ENCODE measurements at regions not wholly inside any gene's neighbourhood (a gene's known extent, or its start where the extent isn't known, plus 50 kb on each side); places are given as distances from the start of the nearest gene placed in this dataset.

- Histone ChIP-seq H3K9me3 (no peaks in the 10 kb centered on the region), H3K4me2 (no peak overlapping the region), H3K4me1 (ENCODE audit: control insufficient read depth in 1 of 2, insufficient read depth in 2 of 2, low read depth in 1 of 2, low read length in 1 of 2) (peaks cover 0 to 7% of the 10 kb centered on the region in 2 experiments; a peak in 2 of 4 replicates), H3K4me3 (ENCODE audit: low read depth in 2 of 2, low read length in 1 of 2) (no peak overlapping the region), H2AFZ (ENCODE audit: low read depth) (no peak overlapping the region; the same call in 1 of the 2 replicates), H4K20me1 (ENCODE audit: insufficient read depth) (no peaks in the 10 kb centered on the region), H3K9ac (no peak overlapping the region), H3K27ac (ENCODE audit: low read depth in 2 of 2, low read length in 1 of 2) (no peak overlapping the region), H3K27me3 (ENCODE audit: insufficient read depth) (no peaks in the 10 kb centered on the region), H3K9me2 (no peaks in the 10 kb centered on the region), H3K36me3 (replicated peaks in 1 of 2; ENCODE audit: control insufficient read depth in 1 of 2, insufficient read depth in 2 of 2, low read length in 1 of 2) (no peaks in the 10 kb centered on the region), H3F3A (replicated peaks; ENCODE audit: insufficient read depth) (no peaks in the 10 kb centered on the region), H3K79me2 (ENCODE audit: insufficient read depth) (no peaks in the 10 kb centered on the region)
- ChIA-PET POLR2A (no interaction called here), CTCF (interaction anchor here (1.2 to 1.3 kb wide), 4 partner anchors 8 to 383 kb away, joined by 3 to 5 read pairs (median 4); no protein-coding TSS in a partner anchor)
- WGBS (ENCODE audit: low lambda C conversion rate): 85% methylated on average over 6 of the region's 6 CpGs
- no peak for DNase-seq
- TF ChIP-seq FOXJ3 (CRISPR knock-in tag; IDR thresholded peaks at IDR 0.05) (no peak), FOSL2 (IDR thresholded peaks at IDR 0.05; ENCODE audit: borderline replicate concordance, low read depth) (no peak), ZBTB33 (IDR thresholded peaks at IDR 0.05; ENCODE audit: borderline replicate concordance, low read depth) (no peak), PBX3 (IDR thresholded peaks at IDR 0.05) (no peak), SIN3A (IDR thresholded peaks at IDR 0.05; ENCODE audit: borderline replicate concordance, low read depth, low read length) (no peak), TCF12 (IDR thresholded peaks at IDR 0.05) (no peak), TEAD4 (IDR thresholded peaks at IDR 0.05; ENCODE audit: borderline replicate concordance, insufficient read depth) (no peak), FOXM1 (IDR thresholded peaks at IDR 0.05; ENCODE audit: low read depth) (no peak), RXRA (IDR thresholded peaks at IDR 0.05; ENCODE audit: borderline replicate concordance, low read depth) (no peak)
These were observed 160.1 kb downstream of the FASLG start for GRCh38 chr1:172818841-172819527.

- Histone ChIP-seq H3K27me3 (ENCODE audit: insufficient read depth) (no peaks in the 10 kb centered on the region), H3K4me2 (no peak overlapping the region), H3K9me2 (no peaks in the 10 kb centered on the region), H3K27ac (ENCODE audit: low read depth in 2 of 2, low read length in 1 of 2) (no peak overlapping the region; a peak in 1 of 4 replicates), H3F3A (replicated peaks; ENCODE audit: insufficient read depth) (no peaks in the 10 kb centered on the region), H3K4me3 (ENCODE audit: low read depth in 2 of 2, low read length in 1 of 2) (no peak overlapping the region), H3K9ac (no peak overlapping the region), H3K9me3 (no peaks in the 10 kb centered on the region), H3K36me3 (replicated peaks in 1 of 2; ENCODE audit: control insufficient read depth in 1 of 2, insufficient read depth in 2 of 2, low read length in 1 of 2) (no peaks in the 10 kb centered on the region), H4K20me1 (ENCODE audit: insufficient read depth) (no peaks in the 10 kb centered on the region), H3K79me2 (ENCODE audit: insufficient read depth) (no peaks in the 10 kb centered on the region), H3K4me1 (ENCODE audit: control insufficient read depth in 1 of 2, insufficient read depth in 2 of 2, low read depth in 1 of 2, low read length in 1 of 2) (peaks cover 0 to 7% of the 10 kb centered on the region in 2 experiments; a peak in 2 of 4 replicates), H2AFZ (ENCODE audit: low read depth) (no peak overlapping the region)
- 73% methylated on average over 4 of the region's 4 CpGs for WGBS (ENCODE audit: low lambda C conversion rate)
- POLR2A ChIA-PET: no interaction called here
- CTCF ChIA-PET: no interaction called here
- no peak for TF ChIP-seq FOXM1 (IDR thresholded peaks at IDR 0.05; ENCODE audit: low read depth)
- no peak for TF ChIP-seq CTCF (IDR thresholded peaks at IDR 0.05)
- no peak for TF ChIP-seq NRF1 (IDR thresholded peaks at IDR 0.05; ENCODE audit: low read depth, low read length)
- no peak for TF ChIP-seq RFX5 (IDR thresholded peaks at IDR 0.05; ENCODE audit: low read length)
- TF ChIP-seq RCOR1 (IDR thresholded peaks at IDR 0.05; ENCODE audit: low read length): no peak
- no peak for TF ChIP-seq MEF2A (IDR thresholded peaks at IDR 0.05; ENCODE audit: borderline replicate concordance, low read depth)
- no peak for TF ChIP-seq GABPA (IDR thresholded peaks at IDR 0.05; ENCODE audit: low read depth)
- no peak for TF ChIP-seq TAF1 (IDR thresholded peaks at IDR 0.05; ENCODE audit: borderline replicate concordance, low read depth, low read length)
- TF ChIP-seq USF2 (IDR thresholded peaks at IDR 0.05; ENCODE audit: borderline replicate concordance, low read depth, low read length): no peak
- TF ChIP-seq SMC3 (IDR thresholded peaks at IDR 0.05; ENCODE audit: low read depth, low read length): no peak
- no peak for TF ChIP-seq RXRA (IDR thresholded peaks at IDR 0.05; ENCODE audit: borderline replicate concordance, low read depth)
- DNase-seq: no peak
These were observed 161.7 kb downstream of the FASLG start for GRCh38 chr1:172820475-172821158.

All from SK-N-SH (cell line).